ENCODE measurements at regions not wholly inside any gene's neighbourhood (a gene's known extent, or its start where the extent isn't known, plus 50 kb on each side); places are given as distances from the start of the nearest gene placed in this dataset.

DNA sequence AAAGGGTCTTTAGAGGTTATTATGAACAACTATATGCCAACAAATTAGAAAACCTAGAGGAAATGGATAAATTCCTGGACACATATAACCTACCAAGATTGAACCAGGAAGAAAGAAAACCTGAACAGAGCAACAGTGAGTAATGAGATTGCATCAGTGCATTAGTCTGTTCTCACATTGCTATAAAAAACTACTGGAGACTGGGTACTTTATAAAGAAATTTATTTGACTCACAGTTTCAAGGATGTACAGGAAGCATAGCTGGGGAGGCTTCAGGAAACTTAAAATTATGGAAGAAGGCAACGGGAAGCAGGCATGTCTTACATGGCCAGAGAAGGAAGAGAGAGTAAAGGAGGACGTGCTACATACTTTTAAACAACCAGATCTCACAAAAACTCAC is 70.8 kb upstream of the GNAZ start:
- no peak for DNase-seq (ENCODE audit: low read depth in 2 of 2)

GRCh38 chr22:23000657-23001347 is 69.5 kb upstream of the GNAZ start:
- DNase-seq (ENCODE audit: low read depth in 2 of 2), result no peak

GRCh38 chr22:23001463-23001862 is 68.9 kb upstream of the GNAZ start:
- no peak for DNase-seq (ENCODE audit: low read depth in 2 of 2)

GRCh38 chr22:23002612-23003180 is 67.6 kb upstream of the GNAZ start:
- DNase-seq (ENCODE audit: low read depth in 2 of 2), result no peak

DNA sequence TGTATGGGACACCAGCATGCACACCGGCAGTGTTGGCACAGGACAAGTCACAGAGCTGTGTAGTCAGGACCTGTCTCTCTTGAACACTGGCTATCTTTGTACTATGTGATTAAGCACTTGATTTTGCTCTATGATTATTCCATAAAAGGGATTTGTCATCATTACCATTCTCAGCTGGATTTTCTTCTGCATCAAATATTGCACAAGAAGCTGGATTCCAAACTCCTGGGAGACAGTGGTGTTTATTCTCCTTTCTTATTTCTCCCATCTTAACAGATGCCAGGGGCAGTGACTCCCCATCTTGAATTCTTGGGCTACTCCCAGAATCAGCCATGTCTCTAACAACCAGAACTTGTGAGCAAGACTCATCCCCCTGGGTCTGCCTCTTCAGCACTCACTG is 62.5 kb upstream of the GNAZ start:
- no peak for DNase-seq (ENCODE audit: low read depth in 2 of 2)

GRCh38 chr22:23008896-23009295 is 61.4 kb upstream of the GNAZ start:
- DNase-seq (ENCODE audit: low read depth in 2 of 2), result no peak

Data from stimulated activated CD8-positive, alpha-beta memory T cell treated with anti-CD3 and anti-CD28 coated beads, Interleukin-2, amount 100 ng/mL, for 48 hours (primary cell).